Loucy (cell line): ENCODE measurements at regions not wholly inside any gene's neighbourhood (a gene's known extent, or its start where the extent isn't known, plus 50 kb on each side); places are given as distances from the start of the nearest gene placed in this dataset.

Experiments
- EZH2phosphoT487 ChIP-seq: fragments of 200-600 bp; IDR thresholded peaks from 2 replicates; pipeline ENCODE4 v1.6.1; 2018; ENCODE audit warnings: antibody characterized with exemption, mild to moderate bottlenecking, moderate library complexity, borderline replicate concordance
- TF ChIP-seq, protein P1 (sequence below): fragments of 200-600 bp; sonication (generic); conservative IDR thresholded peaks from 2 replicates; pipeline ENCODE4 v1.5.1; 2014; ENCODE audit warnings: mild to moderate bottlenecking, antibody characterized with exemption, low read length

GRCh38 chr14:34218881-34219280 is 243.2 kb downstream of the SPTSSA start:
- TF ChIP-seq, protein P1, sequence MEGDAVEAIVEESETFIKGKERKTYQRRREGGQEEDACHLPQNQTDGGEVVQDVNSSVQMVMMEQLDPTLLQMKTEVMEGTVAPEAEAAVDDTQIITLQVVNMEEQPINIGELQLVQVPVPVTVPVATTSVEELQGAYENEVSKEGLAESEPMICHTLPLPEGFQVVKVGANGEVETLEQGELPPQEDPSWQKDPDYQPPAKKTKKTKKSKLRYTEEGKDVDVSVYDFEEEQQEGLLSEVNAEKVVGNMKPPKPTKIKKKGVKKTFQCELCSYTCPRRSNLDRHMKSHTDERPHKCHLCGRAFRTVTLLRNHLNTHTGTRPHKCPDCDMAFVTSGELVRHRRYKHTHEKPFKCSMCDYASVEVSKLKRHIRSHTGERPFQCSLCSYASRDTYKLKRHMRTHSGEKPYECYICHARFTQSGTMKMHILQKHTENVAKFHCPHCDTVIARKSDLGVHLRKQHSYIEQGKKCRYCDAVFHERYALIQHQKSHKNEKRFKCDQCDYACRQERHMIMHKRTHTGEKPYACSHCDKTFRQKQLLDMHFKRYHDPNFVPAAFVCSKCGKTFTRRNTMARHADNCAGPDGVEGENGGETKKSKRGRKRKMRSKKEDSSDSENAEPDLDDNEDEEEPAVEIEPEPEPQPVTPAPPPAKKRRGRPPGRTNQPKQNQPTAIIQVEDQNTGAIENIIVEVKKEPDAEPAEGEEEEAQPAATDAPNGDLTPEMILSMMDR: no peak
- TF ChIP-seq EZH2phosphoT487: no peak
